ENCODE measurements at regions not wholly inside any gene's neighbourhood (a gene's known extent, or its start where the extent isn't known, plus 50 kb on each side); places are given as distances from the start of the nearest gene placed in this dataset.
"Not testable (repeated sequence)": the region's sequence is repeated elsewhere in the genome, so short reads cannot be mapped to it uniquely, and the experiment has no call there.

DNA sequence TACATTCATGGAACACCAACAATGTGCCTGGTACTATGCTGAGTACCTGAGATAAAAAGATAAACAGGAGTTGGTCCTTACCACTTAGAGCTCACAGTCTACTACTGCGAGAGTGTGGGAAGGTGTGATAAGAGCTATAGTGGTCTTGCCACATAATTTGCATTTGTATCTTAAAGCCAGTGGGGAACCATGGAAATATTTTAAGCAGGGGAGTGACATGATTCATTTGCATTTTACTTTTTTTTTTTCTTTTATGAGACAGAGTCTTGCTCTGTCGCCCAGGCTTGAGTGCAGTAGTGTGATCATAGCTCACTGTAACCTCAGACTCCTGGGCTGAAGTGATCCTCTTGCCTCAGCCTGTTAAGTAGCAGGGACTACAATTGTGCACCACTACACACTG lies 53.6 kb downstream of the SRGAP2 start:
- DNase-seq, result not testable (repeated sequence)

GRCh38 chr1:206261473-206261872 lies 58.1 kb downstream of the SRGAP2 start:
- not testable (repeated sequence) for DNase-seq

DNA sequence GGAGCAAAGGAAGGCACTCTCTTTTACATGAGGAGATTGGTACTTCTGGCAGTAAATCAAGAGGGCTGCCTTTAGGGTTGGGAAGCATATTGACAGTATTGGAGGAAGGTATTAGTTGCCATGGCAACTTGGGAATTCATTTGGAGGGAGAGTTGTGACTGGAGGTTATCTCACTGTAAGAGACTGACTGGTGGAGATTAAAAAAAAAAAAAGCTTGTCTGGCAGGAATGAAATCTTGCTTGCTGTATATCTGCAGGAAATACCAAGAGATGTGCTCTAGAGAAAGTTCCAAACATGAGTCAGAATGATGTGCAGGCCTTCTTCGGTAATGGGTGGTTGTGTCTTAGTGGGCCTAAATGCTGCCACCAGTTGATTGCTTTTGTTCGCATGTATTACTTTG lies 59.1 kb downstream of the SRGAP2 start:
- not testable (repeated sequence) for DNase-seq

DNA sequence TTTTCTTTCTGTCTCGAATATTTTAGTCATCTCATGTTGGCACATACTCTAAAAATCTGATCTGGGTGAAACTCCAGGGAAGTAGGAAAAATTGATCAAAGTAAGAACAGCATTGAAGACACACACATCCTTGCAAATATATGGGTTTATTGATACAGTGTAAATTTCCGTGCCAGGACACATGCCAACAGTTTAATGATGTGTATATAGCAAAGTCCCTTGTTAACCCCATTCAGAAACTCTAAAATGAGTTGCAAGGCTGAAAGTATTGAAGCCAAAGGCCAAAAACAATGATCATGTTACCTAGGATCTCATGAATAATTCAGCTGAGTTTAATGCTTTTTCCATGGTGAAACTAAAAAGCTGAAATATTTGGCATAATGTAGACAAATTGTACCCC lies 61.6 kb downstream of the SRGAP2 start:
- DNase-seq, result not testable (repeated sequence)

DNA sequence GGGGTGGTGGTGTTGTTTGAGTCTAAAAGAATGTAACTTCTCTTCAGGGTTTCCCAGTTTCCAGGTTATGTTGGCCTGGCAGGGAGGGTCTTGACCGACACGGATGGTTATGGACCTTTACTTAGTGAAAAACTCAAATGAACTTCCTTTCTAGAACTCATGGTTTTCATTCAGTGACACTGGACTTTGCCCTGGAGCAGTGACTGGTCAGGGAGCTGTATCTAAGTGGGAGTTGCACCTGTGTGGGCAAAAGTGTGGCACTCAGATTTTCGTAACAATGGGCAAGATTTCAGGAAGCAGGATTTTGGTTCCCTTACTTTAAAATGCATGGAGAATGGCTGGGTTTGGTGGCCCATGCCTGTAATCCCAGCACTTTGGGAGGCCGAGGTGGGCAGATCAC lies 67.8 kb downstream of the SRGAP2 start:
- DNase-seq, result not testable (repeated sequence)

GRCh38 chr1:206273104-206273503 lies 69.8 kb downstream of the SRGAP2 start:
- not testable (repeated sequence) for DNase-seq

DNA sequence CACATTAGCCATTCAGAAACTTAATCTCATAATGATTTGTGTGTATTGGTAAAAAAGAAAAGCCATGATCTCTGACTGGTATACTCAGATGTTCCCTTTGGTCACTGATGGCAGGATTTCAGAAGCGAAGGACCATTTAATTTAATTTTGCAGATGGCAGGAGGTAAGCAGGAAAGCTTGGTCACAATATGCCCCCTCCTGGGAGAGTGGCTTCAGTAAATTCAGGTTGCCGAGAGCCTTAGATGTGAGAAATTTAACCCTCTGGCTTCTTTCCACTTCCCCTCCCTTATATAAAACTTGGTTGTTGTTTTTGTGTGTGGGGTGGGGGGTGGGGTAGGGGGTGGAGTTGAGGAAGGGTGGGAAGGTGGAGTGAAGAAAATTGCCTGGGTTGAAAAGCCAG lies 72.8 kb downstream of the SRGAP2 start:
- DNase-seq, result not testable (repeated sequence)

GRCh38 chr1:206278683-206279082 lies 75.3 kb downstream of the SRGAP2 start:
- DNase-seq, result not testable (repeated sequence)

DNA sequence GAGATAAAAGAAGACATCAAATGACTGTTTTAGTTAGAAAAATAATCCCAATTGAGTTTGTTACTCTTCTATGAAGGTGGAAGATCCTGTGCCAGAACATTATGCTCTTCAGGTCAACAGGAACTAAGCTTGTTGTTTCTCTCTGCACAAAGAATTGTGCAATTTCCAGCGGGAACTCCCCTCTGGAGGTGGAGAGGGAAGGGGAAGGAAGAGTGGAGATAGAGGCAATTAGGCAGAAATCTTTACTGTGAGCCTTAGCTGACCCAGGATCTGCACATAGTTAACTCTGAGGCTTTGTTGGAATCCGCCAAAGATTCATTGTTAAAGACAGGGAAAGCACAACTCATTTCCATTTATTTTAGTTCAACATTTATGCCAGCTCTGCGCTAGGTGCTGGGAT lies 77.3 kb downstream of the SRGAP2 start:
- not testable (repeated sequence) for DNase-seq

DNA sequence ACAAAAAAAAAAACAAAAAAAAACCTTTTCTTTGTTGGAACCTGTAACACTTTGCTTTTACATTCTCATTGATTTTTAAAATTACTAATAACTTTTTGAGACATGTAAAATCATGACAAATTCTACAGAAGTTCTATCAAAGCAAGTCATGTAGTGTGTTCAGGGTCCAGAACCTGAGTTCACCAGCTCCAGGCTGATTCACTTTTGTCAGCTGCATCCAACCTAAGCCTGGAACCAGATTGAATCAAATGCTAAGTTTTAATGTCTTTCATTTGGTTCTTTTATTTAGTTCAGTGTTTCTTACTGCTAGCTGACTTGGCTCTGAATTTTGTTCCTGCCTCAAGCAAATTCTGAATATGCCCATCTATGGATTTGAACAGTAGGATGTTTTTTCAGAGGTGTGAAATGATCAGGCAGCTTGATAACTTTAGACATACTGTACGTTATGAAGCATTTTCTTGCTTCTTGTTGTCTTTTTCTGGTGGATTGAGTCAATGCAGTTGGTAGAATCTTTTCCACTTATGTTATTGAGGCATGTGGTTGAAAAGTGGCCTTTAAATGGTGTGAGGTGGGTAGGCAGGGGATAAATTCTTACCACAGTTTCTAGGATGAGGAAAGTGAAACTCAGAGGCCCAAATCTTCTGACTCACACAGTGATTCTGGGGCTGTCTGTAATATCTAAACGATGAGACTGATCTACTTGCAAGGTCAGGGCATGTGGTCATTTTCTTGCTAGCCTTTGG lies 78.7 kb downstream of the SRGAP2 start:
- DNase-seq, result not testable (repeated sequence)

- not testable (repeated sequence) for DNase-seq
Measured at GRCh38 chr1:206285024-206285960, 82.0 kb downstream of the SRGAP2 start.

GRCh38 chr1:206287759-206288158 lies 84.4 kb downstream of the SRGAP2 start:
- not testable (repeated sequence) for DNase-seq

DNA sequence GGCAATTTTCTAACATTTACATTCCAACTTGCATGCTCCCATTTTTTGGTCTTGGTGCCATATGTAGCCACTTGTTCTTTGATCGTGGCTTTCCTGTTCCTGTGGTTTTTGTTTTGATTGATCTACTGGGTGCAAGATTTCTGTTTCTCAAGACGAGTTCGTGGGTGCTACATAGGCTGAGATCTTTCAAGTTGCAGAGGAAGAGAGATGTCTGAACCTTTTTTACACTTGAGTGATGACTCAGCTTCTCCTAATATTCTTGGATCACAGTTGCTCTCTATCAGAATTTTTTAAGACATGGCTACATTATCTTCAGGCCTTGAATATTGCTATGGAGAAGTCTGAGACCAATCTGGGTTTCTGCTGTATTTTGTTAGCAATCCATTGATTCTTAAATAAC lies 85.1 kb downstream of the SRGAP2 start:
- not testable (repeated sequence) for DNase-seq

GRCh38 chr1:206297145-206298031 lies 94.0 kb downstream of the SRGAP2 start:
- not testable (repeated sequence) for DNase-seq

DNA sequence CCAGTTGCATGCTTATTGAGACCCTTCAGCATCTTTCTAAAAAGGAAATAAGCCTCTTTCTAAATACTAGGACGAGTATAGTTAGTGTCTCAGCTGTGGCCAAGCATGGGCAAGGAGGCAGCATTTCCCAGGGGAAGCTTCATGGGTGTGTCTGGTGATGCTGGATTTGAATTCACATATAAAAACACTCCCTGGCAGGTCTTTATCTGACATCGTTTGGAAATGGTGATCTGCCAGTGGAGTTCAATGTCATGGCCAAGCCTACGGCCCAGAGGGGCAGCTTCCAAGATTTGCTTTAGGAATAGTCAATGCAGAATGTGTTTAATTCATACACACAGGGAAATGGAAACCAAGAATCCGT lies 94.7 kb downstream of the SRGAP2 start:
- not testable (repeated sequence) for DNase-seq

- DNase-seq, result not testable (repeated sequence)
Measured at GRCh38 chr1:206299181-206299791, 95.9 kb downstream of the SRGAP2 start.

GRCh38 chr1:206299942-206300341 lies 96.6 kb downstream of the SRGAP2 start:
- not testable (repeated sequence) for DNase-seq

DNA sequence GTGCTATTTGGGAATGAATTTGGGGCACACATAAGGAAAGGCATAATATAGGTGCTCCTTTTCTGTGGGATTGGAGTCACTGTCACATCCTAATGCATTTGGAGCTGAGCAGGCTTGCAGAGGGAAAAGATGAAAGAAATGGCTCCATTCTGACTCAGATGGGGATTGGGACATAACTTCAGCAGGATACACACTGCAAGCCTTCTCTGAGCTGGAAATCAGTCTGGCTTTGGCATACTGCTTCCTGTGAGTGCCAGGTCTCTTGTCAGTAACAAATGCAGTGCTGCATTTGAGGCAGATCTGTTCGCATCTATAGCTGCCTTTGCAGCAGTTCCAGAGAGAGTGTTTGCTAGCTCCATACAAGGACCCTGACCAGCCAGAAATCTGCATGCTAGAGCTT lies 98.7 kb downstream of the SRGAP2 start:
- not testable (repeated sequence) for DNase-seq

- not testable (repeated sequence) for DNase-seq
Measured at GRCh38 chr1:206307442-206307841, 104.1 kb downstream of the SRGAP2 start.

DNA sequence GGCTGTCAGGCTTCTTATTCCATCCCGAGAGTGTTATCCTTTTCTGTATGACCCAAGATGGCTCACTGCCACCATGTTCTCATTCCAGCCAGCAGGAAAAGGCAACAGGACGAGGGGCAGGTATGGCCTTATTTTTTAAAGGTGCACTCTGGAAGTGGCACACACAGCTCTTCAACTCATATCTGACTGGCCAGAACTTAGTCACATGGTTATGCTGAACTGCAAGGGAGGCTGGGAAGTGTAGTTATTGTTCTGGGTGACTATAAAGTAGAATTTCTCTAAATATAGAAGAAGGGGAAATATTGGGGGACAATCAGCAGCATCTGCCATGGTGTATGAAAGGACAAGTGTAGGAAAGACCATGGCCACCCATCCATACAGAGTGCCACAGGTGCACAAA lies 107.6 kb downstream of the SRGAP2 start:
- DNase-seq, result not testable (repeated sequence)

- DNase-seq, result not testable (repeated sequence)
Measured at GRCh38 chr1:206311611-206312273, 108.4 kb downstream of the SRGAP2 start.

DNA sequence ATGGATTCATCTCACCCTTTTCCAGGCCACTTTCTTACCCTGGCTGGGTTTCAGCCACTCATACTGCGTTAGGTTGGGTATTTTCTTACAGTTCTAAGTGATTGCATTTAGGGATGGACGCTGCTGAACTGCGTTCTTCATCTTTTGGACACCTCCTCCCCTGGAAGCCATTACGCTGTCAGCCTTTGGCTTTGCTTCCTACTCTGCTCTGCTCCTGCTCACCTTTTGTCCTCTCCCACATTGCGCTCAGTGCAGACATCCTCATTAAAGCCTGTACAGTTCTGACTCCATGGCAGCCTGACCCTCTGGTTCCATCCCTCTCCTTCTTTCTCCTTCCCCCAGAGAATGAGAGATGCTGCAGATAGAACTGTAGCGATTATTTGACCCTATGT lies 108.9 kb downstream of the SRGAP2 start:
- not testable (repeated sequence) for DNase-seq

All from activated CD4-positive, alpha-beta T cell treated with anti-CD3 and anti-CD28 coated beads for 48 hours (primary cell).